ENCODE measurements at regions not wholly inside any gene's neighbourhood (a gene's known extent, or its start where the extent isn't known, plus 50 kb on each side); places are given as distances from the start of the nearest gene placed in this dataset.

DNA sequence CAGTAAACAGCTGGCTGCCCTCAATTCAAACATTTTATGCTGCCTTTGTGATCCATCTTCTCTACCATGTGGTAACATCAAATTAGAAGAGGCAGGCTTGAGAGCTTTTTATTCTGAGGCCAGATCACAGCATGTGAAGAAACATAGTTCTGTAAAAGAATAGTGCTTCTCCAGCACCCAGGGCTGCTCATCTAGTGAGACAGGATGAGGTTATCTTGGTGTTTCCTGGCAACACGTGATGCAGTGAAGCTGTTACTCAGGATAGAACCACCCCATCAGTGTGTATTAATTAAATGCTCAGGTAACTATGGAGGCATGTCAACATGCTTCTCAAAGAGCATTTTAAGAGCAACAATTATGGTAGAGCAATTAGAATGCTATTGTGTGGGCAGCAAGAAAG lies 400.5 kb upstream of the ACO1 start:
- WGBS (ENCODE audit: insufficient coverage, low coverage, missing lambda C conversion rate) = 75% methylated on average over 1 of the region's 1 CpG
- FAIRE-seq (no peak), ATAC-seq (no peak), DNase-seq (ENCODE audit: extremely low read depth in 1 of 4, low spot score in 3 of 4) (no peak)
- Histone ChIP-seq H3K9me1 (ENCODE audit: control insufficient read depth, insufficient read depth, low read length) (no peaks in the 10 kb centered on the region), H3K79me2 (ENCODE audit: control insufficient read depth, insufficient read depth, low read length) (no peaks in the 10 kb centered on the region), H3K27me3 (ENCODE audit: control insufficient read depth in 2 of 2, insufficient read depth in 2 of 2, low read length in 2 of 2) (no peaks in the 10 kb centered on the region), H3K4me3 (no peak overlapping the region), H4K20me1 (replicated peaks; ENCODE audit: control insufficient read depth, insufficient read depth, low read length) (no peaks in the 10 kb centered on the region), H3K9ac (ENCODE audit: insufficient read depth in 1 of 2, low read depth in 2 of 2, low read length in 2 of 2) (no peak overlapping the region), H3K9me3 (replicated peaks; ENCODE audit: control insufficient read depth, insufficient read depth, low read depth, low read length) (no peaks in the 10 kb centered on the region), H3K4me1 (replicated peaks in 1 of 2; ENCODE audit: control insufficient read depth in 2 of 2, insufficient read depth in 2 of 2, low read length in 2 of 2) (no peaks in the 10 kb centered on the region), H2AFZ (ENCODE audit: low read depth, low read length) (no peak overlapping the region), H3K27ac (ENCODE audit: extremely low read depth, low read depth, low read length) (no peak overlapping the region), H3K4me2 (ENCODE audit: insufficient read depth, low read length) (no peak overlapping the region), H3K36me3 (ENCODE audit: control insufficient read depth, insufficient read depth, low read length) (no peaks in the 10 kb centered on the region)
- intact Hi-C loops (cut with micrococcal nuclease) (no loop called here), in situ Hi-C loops (cut with MboI) (no loop called here)
- POLR2A ChIA-PET = no interaction called here
- TF ChIP-seq FOXK2 (conservative IDR thresholded peaks at IDR 0.05 in 1 of 2, IDR thresholded peaks at IDR 0.05 in 1 of 2; ENCODE audit: low read depth in 2 of 2) = no peak
- TF ChIP-seq MTA3 (IDR thresholded peaks at IDR 0.05; ENCODE audit: borderline replicate concordance) = no peak
- no peak for TF ChIP-seq NCOA6 (IDR thresholded peaks at IDR 0.05)
- TF ChIP-seq TBP (optimal IDR thresholded peaks at IDR 0.05; ENCODE audit: low read depth, low read length) = no peak
- TF ChIP-seq RBM25 (IDR thresholded peaks at IDR 0.05; ENCODE audit: low read depth, low read length, severe bottlenecking) = no peak
- TF ChIP-seq BCL6 (CRISPR knock-in tag; IDR thresholded peaks at IDR 0.05) = no peak
- no peak for TF ChIP-seq ZNF444 (CRISPR knock-in tag; IDR thresholded peaks at IDR 0.05)
- TF ChIP-seq WHSC1 (IDR thresholded peaks at IDR 0.05; ENCODE audit: low read length) = no peak
- TF ChIP-seq PHB2 (IDR thresholded peaks at IDR 0.05; ENCODE audit: low read depth) = no peak
- TF ChIP-seq IRF9 (tag; IDR thresholded peaks at IDR 0.05) = no peak
- TF ChIP-seq, protein P1, sequence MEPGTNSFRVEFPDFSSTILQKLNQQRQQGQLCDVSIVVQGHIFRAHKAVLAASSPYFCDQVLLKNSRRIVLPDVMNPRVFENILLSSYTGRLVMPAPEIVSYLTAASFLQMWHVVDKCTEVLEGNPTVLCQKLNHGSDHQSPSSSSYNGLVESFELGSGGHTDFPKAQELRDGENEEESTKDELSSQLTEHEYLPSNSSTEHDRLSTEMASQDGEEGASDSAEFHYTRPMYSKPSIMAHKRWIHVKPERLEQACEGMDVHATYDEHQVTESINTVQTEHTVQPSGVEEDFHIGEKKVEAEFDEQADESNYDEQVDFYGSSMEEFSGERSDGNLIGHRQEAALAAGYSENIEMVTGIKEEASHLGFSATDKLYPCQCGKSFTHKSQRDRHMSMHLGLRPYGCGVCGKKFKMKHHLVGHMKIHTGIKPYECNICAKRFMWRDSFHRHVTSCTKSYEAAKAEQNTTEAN (CRISPR knock-in tag; IDR thresholded peaks at IDR 0.05) = no peak
- no TSS peak for BruUV-seq (replicated peaks)
- CTCF ChIA-PET (ENCODE audit: low intra/inter-chr PET ratio) = no interaction called here

Measured in K562 (cell line).